GM21528 (cell line): ENCODE measurements at regions not wholly inside any gene's neighbourhood (a gene's known extent, or its start where the extent isn't known, plus 50 kb on each side); places are given as distances from the start of the nearest gene placed in this dataset.
"Not testable (repeated sequence)": the region's sequence is repeated elsewhere in the genome, so short reads cannot be mapped to it uniquely, and the experiment has no call there.

Experiments used
- ATAC-seq: cut with Tn5 transposase; IDR thresholded peaks from one replicate; pipeline ENCODE4 v1.9.1; 2021; ENCODE audit warnings: mild to moderate bottlenecking, moderate library complexity; ENCODE audit not compliant: unreplicated experiment, low FRiP score

GRCh38 chr3:127045435-127046045 lies 62.6 kb downstream of the PLXNA1 start:
- ATAC-seq, result no peak

- not testable (repeated sequence) for ATAC-seq
Measured at GRCh38 chr3:127046690-127047089, 63.8 kb downstream of the PLXNA1 start.

- no peak for ATAC-seq
Measured at GRCh38 chr3:127049393-127049792, 66.5 kb downstream of the PLXNA1 start.

- no peak for ATAC-seq
Measured at GRCh38 chr3:127050733-127051132, 67.8 kb downstream of the PLXNA1 start.

GRCh38 chr3:127052121-127052561 lies 69.2 kb downstream of the PLXNA1 start:
- ATAC-seq, result no peak

- ATAC-seq, result no peak
Measured at GRCh38 chr3:127053026-127053425, 70.1 kb downstream of the PLXNA1 start.

GRCh38 chr3:127053450-127053849 lies 70.5 kb downstream of the PLXNA1 start:
- ATAC-seq, result no peak

GRCh38 chr3:127053979-127054378 lies 71.1 kb downstream of the PLXNA1 start:
- no peak for ATAC-seq

- no peak for ATAC-seq
Measured at GRCh38 chr3:127056281-127056680, 73.4 kb downstream of the PLXNA1 start.

GRCh38 chr3:127056976-127057375 lies 74.1 kb downstream of the PLXNA1 start:
- ATAC-seq, result no peak

GRCh38 chr3:127059072-127059471 lies 76.2 kb downstream of the PLXNA1 start:
- no peak for ATAC-seq

- ATAC-seq, result no peak
Measured at GRCh38 chr3:127061641-127062040, 78.7 kb downstream of the PLXNA1 start.

- ATAC-seq, result no peak
Measured at GRCh38 chr3:127062926-127063325, 80.0 kb downstream of the PLXNA1 start.

GRCh38 chr3:127063916-127064315 lies 81.0 kb downstream of the PLXNA1 start:
- ATAC-seq, result no peak

- ATAC-seq, result no peak
Measured at GRCh38 chr3:127064391-127065137, 81.6 kb downstream of the PLXNA1 start.

GRCh38 chr3:127065138-127065427 lies 82.2 kb downstream of the PLXNA1 start:
- ATAC-seq, result no peak

GRCh38 chr3:127065561-127066290 lies 82.8 kb downstream of the PLXNA1 start:
- no peak for ATAC-seq

GRCh38 chr3:127066635-127067034 lies 83.7 kb downstream of the PLXNA1 start:
- no peak for ATAC-seq

GRCh38 chr3:127067116-127067910 lies 84.4 kb downstream of the PLXNA1 start:
- ATAC-seq, result no peak

GRCh38 chr3:127068111-127068810 lies 85.3 kb downstream of the PLXNA1 start:
- no peak for ATAC-seq
